OCI-LY1 (cell line): ENCODE measurements at regions not wholly inside any gene's neighbourhood (a gene's known extent, or its start where the extent isn't known, plus 50 kb on each side); places are given as distances from the start of the nearest gene placed in this dataset.

ENCODE experiments used
- EZH2 ChIP-seq: fragments of 200-600 bp; sonication (generic), shearing (Covaris generic); IDR thresholded peaks from 2 replicates; pipeline ENCODE4 v1.8.0; 2017; ENCODE audit warnings: borderline replicate concordance, mixed run types, mild to moderate bottlenecking, antibody characterized with exemption, low read length, moderate library complexity, mixed read lengths
- TF ChIP-seq, protein P1 (sequence below): fragments of 200-600 bp; sonication (generic), shearing (Covaris generic); IDR thresholded peaks from 2 replicates; pipeline ENCODE4 v1.5.1; 2017; ENCODE audit warnings: mild to moderate bottlenecking, antibody characterized with exemption, low read length, moderate library complexity, mixed read lengths

DNA sequence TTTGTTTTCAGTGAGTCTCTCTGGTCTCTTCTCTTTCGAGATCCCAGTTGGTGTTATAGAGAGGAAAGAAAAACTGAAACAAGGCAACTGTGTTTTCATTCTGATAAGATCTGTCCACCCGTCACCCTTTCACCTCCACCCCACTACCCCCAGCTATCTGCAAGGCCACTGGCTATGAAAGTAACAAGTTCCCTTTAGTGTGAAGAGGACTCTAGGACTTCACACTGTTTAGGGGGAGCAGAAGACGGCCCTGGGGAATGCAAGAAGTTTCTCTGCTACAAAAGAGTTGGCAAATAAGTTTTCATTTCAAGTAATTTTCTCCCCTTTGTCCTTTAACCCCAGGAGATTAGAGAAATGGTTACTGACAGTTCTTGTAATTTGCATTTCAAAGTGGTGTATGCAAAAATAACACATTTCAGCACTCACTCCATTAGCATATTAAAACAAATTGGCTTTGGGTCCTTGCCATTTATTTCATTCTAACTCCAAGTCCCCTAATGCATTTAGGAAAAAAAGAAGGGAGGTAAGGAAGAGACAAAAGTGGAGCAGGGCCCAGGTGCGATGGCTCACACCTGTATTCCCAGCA is 79.6 kb upstream of the PPM1J start:
- TF ChIP-seq, protein P1, sequence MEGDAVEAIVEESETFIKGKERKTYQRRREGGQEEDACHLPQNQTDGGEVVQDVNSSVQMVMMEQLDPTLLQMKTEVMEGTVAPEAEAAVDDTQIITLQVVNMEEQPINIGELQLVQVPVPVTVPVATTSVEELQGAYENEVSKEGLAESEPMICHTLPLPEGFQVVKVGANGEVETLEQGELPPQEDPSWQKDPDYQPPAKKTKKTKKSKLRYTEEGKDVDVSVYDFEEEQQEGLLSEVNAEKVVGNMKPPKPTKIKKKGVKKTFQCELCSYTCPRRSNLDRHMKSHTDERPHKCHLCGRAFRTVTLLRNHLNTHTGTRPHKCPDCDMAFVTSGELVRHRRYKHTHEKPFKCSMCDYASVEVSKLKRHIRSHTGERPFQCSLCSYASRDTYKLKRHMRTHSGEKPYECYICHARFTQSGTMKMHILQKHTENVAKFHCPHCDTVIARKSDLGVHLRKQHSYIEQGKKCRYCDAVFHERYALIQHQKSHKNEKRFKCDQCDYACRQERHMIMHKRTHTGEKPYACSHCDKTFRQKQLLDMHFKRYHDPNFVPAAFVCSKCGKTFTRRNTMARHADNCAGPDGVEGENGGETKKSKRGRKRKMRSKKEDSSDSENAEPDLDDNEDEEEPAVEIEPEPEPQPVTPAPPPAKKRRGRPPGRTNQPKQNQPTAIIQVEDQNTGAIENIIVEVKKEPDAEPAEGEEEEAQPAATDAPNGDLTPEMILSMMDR = no peak
- no peak for TF ChIP-seq EZH2
